GM18870 (cell line): ENCODE measurements at regions not wholly inside any gene's neighbourhood (a gene's known extent, or its start where the extent isn't known, plus 50 kb on each side); places are given as distances from the start of the nearest gene placed in this dataset.
A peak's percentile ranks its signal among the peaks of the same experiment; 100 is the strongest.

Source experiments
- ATAC-seq: cut with Tn5 transposase; IDR thresholded peaks from one replicate; pipeline ENCODE4 v1.9.1; 2021; ENCODE audit warnings: moderate library complexity; ENCODE audit not compliant: unreplicated experiment

DNA sequence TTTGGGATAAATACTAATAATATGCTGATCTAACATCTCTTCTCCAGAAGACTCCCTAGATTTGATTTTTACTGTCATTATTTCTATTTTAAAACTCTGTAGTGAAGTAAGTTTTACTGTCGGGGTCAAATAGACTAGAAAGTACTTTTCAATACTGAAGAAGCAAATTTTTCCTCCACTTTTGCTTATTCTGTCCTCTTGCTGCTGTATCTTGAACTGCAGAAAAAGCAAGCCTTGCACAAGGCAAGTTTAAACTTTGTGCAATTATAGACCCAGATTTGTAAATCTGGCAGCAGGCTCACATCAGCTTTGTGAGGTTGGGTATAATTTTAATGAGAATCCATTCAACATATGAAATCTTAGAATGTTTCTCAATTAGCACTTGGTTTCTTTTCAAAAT is 151.1 kb upstream of the ETS2 start:
- ATAC-seq: no peak

DNA sequence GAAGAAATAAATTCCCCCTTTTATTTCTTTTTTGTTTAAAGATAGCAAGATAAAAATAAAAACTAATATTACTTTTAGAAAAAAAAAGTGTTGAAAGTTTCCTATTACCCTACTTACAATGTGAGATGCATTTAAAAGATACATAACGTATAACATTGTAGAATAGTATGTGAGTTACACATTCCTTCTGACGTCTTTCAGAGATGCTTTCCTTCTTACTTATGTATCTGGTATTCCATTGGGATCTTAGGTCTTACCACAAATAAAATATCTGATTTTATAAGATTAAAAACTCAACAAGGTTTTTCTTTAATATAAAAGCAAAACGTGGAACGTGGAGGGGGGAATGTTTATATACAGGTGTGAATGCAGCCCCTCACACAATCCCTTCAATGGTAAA is 147.2 kb upstream of the ETS2 start:
- ATAC-seq: no peak

DNA sequence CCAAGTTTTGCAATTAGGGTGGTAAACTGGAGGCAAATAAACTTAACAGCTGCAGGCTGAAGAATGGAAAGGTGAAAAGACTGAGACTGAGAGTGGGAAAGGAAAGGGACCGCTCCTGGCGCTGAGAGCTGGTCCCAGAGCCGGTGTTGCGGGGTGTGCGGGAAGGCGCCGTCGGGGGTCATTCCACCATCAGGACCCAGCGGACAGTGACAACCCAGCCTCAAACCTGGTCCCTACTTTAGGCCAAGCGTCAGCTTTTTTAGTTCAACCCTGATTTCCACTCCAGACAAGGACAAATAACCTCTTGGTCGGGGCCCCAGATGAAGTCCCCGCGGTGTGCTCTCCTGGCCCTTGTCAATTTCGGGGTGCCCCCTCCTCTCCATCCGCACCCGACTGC is 145.8 kb upstream of the ETS2 start:
- no peak for ATAC-seq

DNA sequence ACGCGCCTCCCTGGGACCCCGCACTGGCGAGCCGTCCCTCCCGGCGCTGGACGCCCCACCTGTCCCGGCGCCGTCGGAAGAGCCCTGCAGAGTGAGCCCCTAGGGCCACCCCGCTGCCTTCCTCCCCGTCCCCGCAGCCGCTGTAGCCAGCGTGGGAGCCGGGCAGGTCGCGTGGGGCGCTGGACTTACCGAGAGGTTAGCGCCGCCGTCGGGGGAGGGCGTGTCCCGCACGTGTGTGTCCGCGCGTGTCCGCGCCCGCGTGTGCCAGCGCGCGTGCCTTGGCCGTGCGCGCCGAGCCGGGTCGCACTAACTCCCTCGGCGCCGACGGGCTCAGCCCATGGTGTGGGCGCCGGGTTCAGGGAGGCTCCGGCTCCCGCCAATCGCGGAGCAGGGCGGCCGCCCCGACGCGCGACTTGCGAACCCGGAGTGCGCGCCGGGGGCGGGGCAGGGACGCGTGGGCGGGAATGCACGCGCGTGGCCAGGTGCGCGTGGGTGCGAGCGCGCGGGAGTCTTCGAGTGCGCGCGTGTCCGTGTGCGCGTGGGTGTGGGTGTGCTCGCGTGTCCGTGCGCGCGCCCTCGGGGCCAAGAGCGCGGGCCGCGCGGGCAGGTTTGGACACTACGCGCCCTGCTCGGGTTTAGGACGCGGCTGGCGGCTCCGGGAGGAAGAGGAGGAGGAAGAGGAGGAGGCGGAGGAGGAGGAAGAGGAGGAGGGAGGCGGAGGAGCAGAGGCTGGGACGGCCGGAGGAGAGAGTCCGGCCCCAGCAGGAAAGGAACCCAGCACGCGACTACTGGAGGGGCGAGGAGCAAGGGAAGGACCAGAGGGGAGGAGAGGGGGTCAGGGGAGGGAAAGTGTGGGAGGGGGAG is 145.2 kb upstream of the ETS2 start:
- ATAC-seq: no peak

GRCh38 chr21:38661197-38661871 is 144.4 kb upstream of the ETS2 start:
- no peak for ATAC-seq

GRCh38 chr21:38661889-38662568 is 143.7 kb upstream of the ETS2 start:
- no peak for ATAC-seq

DNA sequence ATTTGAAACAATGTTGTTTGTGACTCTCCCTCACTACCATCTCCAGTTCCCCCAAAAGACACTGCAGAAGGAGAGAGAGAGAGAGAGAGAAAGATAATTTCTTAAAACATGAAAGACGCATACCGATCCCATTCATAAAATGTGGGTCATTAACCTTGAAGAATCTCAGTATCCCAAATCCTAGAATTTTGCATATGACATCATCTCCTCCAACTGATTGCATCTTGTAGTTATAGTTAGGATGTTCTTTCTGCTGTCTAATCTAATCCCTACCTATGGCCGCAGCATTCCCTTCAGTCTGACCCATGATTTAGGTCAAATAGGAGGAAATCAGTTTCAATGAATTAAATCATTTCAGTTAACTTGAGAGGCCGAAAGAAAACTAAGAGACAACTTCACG is 142.4 kb upstream of the ETS2 start:
- no peak for ATAC-seq

- no peak for ATAC-seq
Measured at GRCh38 chr21:38664315-38664714, 141.4 kb upstream of the ETS2 start.

GRCh38 chr21:38664841-38665240 is 140.9 kb upstream of the ETS2 start:
- ATAC-seq: no peak

DNA sequence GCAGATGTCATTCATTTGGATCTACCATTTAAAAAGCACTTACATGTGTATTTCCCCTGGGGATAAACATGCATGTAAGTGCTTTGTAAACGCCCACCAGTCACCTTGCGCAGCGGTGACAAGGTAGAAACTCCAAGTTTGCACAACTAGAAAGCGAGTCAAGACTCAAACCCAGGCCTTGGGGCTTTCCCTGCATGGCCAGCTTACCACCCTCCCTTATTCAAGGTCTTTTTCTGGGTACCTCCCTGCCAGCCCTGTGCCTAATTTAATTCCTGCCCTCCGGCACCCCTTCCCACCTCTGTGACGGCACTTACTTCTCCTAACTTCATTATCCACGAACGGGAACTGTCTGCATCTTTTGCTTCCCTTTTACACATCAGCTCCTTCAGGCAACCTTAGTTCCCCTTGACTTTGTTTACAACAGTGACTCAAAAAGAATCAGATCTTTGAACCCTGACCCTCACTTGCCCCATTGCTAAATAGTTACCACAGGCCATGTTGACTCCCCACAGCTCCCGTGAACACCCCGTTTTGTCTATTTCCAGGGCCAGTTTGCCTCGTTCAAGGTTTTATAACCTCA is 138.3 kb upstream of the ETS2 start:
- no peak for ATAC-seq

- ATAC-seq: no peak
Measured at GRCh38 chr21:38668067-38668466, 137.7 kb upstream of the ETS2 start.

DNA sequence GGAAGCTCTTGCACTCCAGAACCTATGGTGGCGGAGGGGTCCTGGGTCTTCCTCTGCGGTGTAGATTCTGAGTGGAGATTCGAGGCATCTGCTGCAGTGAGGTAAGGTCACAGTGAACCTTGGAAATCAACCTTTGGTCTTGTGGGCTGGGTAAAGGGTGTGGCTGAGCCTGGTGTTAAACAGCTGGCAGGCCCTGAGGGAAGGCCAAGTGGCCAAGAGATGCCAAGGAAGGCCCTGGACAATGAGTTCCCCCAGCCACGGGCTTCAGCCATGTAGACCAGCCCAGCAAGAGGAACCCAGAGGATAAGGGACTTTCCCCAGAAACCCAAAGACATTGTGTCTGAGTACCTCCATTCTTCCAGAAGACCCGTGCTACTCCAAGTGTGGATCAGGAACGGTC is 137.2 kb upstream of the ETS2 start:
- no peak for ATAC-seq

DNA sequence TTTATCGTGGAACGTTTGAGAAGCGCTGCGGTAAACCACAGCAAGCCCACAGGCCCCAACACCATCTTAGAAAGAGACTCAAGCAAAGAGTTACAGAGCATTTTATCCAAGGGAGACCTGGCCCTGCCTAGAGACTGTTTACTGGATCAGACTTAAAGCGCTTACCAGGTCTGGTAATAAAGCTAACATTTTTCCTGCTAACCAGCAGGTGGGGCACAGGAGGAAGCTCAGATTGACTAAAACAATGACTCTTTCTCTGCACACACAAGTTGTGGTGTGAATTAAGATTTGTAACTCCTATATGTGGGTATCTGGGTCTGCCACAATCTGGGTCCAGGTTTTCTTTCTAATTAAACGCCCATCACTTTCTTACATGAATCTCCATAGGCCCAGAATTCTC is 136.5 kb upstream of the ETS2 start:
- no peak for ATAC-seq

DNA sequence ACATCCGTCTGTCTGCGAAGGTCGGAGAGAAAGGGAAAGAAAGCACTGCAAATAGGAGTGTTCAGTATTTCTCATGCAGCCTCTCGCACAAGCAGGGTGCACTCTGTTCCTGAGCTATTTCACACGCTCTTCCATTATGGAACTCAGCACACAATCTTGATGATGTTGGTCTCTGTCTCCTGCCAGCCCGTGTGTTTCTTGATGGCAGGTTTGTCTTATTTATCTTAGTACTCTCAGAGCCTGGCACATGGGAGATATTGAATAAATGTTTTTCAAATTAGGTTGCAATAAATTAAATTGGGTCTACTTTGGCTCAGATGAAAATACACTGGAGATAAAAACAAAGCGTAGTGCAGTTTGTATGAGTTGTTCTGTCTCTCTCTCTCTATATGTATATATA is 134.9 kb upstream of the ETS2 start:
- ATAC-seq: no peak

DNA sequence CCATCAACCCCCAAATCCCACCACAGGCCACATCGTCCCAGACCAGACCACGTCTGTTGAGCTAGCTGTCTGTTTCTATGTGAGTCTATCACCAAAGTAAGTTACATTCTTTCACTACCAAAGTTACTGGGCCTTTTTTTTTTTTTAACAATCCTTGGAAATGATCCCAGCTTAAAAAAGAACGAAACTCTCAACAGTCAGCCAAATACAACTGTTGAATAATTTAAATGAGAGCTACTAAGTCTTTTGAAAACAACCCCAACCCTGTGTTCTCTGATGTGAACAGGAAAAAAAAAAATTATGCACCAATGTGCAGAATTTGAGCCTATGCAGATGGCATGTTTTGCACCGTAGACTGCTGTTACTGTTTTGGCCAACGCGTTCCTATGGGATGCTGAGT is 134.0 kb upstream of the ETS2 start:
- ATAC-seq: no peak

DNA sequence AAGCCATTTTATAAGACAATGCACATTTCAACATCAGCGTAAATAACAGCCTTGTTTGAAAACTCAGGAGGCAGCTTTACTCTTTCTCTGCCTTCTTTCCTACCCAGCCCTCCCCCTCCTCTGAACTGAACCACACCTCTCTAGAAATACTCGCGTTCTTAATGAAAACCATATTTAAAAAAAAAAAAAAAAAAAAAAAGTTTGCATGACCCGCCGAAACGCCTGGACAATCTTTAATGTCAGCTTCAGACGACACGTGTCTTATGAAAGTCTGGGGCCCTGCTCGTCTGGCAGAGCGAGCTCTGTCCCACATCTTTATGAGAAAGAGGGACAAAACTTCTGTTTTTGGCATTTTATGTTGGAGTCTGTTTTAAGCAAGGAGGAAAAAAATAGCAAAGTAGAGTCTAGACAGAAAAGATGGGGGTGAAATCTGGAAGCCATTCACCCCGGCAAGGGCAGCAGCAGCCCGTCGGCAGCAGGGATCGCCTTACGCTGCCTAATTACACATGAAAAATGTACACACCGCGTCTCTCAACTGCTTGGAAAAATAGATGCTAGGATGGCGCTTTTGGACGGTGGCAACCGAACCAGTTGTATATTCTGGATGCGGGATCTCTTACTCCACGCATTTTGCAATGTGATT is 130.4 kb upstream of the ETS2 start:
- ATAC-seq: no peak

- ATAC-seq: no peak
Measured at GRCh38 chr21:38678827-38679226, 126.9 kb upstream of the ETS2 start.

DNA sequence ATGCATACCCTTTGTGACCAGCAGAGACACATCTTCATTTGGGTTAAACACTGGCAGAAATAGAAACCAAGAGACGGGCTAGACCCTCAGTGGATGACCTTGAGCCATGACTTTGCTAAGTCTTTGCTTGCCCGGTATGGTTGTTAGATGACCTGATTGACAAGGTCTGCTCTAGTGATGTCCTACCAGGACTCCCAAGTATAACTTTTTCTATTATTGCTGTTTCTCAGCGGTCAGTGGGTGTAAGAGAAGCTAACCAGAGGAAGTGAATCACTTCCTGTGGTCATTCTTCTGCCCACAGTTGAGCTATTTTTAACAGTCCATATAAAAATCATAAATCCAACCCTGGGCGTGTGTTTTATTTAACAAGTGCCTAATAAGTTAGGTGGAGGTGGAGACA is 126.2 kb upstream of the ETS2 start:
- peak; percentile 58 for ATAC-seq

DNA sequence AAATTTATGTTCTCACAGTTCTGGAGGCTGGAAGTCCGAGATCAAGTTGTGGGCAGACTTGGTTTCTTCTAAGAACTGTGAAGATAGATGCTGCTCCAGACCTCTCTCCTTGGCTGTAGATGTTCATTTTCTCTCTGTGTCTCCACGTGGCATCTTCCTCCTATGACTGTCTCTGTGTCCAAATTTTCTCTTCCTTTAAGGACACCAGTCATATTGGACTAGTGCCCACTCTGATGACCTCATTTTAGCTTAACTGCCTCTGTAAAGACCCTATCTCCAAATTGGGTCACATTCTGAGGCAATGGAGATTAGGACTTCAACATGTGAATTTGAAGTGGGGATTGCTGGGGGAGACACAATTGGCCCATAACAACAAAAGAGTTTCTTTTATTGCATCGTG is 125.3 kb upstream of the ETS2 start:
- no peak for ATAC-seq

DNA sequence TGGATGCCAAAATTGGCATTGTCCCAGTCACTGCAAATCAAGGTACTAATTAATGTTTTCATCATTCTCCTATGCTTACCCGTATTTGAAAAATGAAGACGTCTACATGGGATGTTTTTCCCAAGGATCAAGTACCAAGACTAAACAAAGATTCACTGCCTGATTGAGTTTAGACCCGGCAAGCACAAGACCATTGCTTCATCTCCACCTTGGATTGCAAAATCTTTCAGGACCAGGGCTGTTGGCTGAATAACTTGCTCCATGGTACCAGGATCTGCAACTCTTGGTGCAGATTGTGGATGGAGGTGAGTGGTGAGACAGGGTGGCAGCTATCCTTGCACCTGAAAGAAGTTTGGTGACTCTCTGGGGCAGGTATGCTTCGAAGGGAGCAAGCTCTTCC is 122.5 kb upstream of the ETS2 start:
- no peak for ATAC-seq

DNA sequence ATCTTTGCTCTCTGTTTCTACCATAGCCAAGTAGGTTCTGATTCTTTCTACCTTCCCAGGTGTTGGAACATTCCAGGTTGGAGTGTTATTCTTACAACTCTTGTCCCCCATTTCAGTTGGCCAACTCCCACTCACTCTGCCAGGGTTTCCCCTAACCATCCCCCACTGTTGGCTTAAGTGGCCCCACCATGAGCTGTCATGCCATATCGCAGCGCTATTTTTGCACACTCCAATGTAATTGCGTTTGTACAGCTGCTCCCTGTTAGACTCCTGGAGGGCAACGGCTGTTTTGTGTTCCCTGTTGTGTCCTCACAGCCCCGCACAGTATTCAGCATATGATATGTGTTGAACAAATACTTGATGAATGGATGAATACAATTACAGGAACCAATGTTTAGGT is 117.7 kb upstream of the ETS2 start:
- ATAC-seq: no peak
